ENCODE measurements at regions not wholly inside any gene's neighbourhood (a gene's known extent, or its start where the extent isn't known, plus 50 kb on each side); places are given as distances from the start of the nearest gene placed in this dataset.

DNA sequence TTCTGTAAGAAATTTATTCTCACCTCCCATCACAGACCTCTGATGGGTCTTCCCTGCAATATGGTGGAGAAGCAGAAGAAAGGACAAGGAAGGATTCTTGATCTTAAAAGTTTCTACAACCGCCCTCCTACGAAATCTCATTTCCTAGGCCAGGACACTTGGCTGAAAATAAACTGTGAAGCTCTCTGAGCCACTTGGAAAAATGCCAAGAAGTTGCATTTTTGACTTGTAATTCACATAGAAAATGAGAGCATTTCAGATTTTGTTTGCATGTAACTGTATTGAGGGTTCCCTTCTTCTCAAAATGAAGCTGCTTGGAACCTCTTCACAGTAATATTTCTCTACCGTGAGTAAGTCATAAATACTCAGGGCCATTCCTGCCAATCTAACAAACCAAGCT is 458.3 kb upstream of the SLC14A2 start:
- TF ChIP-seq, protein P1, sequence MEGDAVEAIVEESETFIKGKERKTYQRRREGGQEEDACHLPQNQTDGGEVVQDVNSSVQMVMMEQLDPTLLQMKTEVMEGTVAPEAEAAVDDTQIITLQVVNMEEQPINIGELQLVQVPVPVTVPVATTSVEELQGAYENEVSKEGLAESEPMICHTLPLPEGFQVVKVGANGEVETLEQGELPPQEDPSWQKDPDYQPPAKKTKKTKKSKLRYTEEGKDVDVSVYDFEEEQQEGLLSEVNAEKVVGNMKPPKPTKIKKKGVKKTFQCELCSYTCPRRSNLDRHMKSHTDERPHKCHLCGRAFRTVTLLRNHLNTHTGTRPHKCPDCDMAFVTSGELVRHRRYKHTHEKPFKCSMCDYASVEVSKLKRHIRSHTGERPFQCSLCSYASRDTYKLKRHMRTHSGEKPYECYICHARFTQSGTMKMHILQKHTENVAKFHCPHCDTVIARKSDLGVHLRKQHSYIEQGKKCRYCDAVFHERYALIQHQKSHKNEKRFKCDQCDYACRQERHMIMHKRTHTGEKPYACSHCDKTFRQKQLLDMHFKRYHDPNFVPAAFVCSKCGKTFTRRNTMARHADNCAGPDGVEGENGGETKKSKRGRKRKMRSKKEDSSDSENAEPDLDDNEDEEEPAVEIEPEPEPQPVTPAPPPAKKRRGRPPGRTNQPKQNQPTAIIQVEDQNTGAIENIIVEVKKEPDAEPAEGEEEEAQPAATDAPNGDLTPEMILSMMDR (IDR thresholded peaks at IDR 0.05; ENCODE audit: low read depth, low read length) = no peak
- DNase-seq = no peak
- Histone ChIP-seq H3K9me3 (no peaks in the 10 kb centered on the region), H3K4me3 (ENCODE audit: low read depth, low read length) (no peak overlapping the region), H3K4me1 (no peaks in the 10 kb centered on the region), H3K36me3 (no peaks in the 10 kb centered on the region), H3K27me3 (no peaks in the 10 kb centered on the region)

DNA sequence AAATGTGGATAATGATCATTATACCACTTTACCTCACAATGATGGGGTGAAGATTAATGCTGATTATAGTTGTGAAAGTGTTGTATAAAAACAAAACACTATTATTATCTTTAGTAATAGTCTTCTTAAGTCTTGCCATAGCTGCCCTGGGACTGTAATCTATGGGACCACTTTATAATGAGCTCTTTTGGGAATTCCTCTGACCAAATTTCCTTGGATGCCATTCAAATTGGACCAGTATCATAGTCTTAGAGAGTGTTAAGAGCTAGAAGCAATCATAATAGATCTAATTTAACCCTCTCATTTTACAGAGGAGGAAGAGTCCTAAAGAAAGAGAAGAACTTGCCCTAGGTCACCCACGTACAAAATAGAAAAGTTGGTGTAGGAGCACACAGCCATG is 457.7 kb upstream of the SLC14A2 start:
- DNase-seq = no peak
- no peaks in the 10 kb centered on the region for H3K36me3 ChIP-seq
- H3K27me3 ChIP-seq = no peaks in the 10 kb centered on the region
- TF ChIP-seq, protein P1 (IDR thresholded peaks at IDR 0.05; ENCODE audit: low read depth, low read length) = no peak
- H3K4me1 ChIP-seq = no peaks in the 10 kb centered on the region
- H3K4me3 ChIP-seq (ENCODE audit: low read depth, low read length) = no peak overlapping the region
- no peaks in the 10 kb centered on the region for H3K9me3 ChIP-seq

- no peaks in the 10 kb centered on the region for H3K4me1 ChIP-seq
- no peaks in the 10 kb centered on the region for H3K36me3 ChIP-seq
- TF ChIP-seq, protein P1 (IDR thresholded peaks at IDR 0.05; ENCODE audit: low read depth, low read length) = no peak
- H3K4me3 ChIP-seq (ENCODE audit: low read depth, low read length) = no peak overlapping the region
- DNase-seq = no peak
- H3K27me3 ChIP-seq = no peaks in the 10 kb centered on the region
- H3K9me3 ChIP-seq = no peaks in the 10 kb centered on the region
Observed at GRCh38 chr18:45161850-45162249, 453.4 kb upstream of the SLC14A2 start.

DNA sequence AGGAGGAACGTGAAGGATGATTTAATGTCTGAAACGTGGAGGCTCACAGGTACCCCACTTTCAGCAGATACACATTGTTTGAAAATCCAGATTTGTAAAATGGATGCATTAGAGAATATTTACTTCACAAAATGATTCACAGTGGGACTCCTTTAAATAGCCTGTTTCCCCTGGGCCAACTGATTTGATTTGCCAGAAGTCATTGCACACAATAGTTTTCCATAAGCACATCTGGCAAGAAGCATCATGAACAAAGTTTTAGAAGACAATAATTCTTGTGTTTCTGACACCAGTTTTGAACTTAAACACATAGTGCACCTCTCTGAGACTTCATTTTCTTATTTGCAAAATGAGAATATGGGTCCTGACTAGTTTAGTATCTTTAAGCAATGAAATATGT is 451.4 kb upstream of the SLC14A2 start:
- H3K4me1 ChIP-seq = no peaks in the 10 kb centered on the region
- H3K4me3 ChIP-seq (ENCODE audit: low read depth, low read length) = no peak overlapping the region
- TF ChIP-seq, protein P1 (IDR thresholded peaks at IDR 0.05; ENCODE audit: low read depth, low read length) = no peak
- H3K36me3 ChIP-seq = no peaks in the 10 kb centered on the region
- no peak for DNase-seq
- H3K9me3 ChIP-seq = no peaks in the 10 kb centered on the region
- H3K27me3 ChIP-seq = no peaks in the 10 kb centered on the region

DNA sequence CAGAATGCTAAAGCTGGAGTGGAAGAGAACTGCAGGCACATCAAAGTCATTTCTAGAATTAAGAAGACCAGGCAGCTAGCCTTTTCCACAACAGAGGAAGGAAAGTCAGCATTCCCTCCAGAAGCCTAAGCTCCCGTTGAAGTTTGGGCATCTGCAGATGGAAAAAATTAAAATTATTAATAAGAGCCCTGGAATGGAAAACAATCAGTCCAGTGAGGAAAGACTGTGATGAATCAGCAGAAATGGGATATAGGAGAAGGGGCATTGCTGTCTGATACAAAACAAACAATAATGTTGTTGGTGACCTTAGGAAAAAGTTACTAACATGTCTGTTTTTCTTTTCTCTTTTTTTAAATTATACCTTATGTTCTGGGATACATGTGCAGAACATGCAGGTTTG is 450.7 kb upstream of the SLC14A2 start:
- TF ChIP-seq, protein P1 (IDR thresholded peaks at IDR 0.05; ENCODE audit: low read depth, low read length) = no peak
- H3K27me3 ChIP-seq = no peaks in the 10 kb centered on the region
- no peaks in the 10 kb centered on the region for H3K36me3 ChIP-seq
- no peaks in the 10 kb centered on the region for H3K4me1 ChIP-seq
- no peaks in the 10 kb centered on the region for H3K9me3 ChIP-seq
- no peak for DNase-seq
- no peak overlapping the region for H3K4me3 ChIP-seq (ENCODE audit: low read depth, low read length)

DNA sequence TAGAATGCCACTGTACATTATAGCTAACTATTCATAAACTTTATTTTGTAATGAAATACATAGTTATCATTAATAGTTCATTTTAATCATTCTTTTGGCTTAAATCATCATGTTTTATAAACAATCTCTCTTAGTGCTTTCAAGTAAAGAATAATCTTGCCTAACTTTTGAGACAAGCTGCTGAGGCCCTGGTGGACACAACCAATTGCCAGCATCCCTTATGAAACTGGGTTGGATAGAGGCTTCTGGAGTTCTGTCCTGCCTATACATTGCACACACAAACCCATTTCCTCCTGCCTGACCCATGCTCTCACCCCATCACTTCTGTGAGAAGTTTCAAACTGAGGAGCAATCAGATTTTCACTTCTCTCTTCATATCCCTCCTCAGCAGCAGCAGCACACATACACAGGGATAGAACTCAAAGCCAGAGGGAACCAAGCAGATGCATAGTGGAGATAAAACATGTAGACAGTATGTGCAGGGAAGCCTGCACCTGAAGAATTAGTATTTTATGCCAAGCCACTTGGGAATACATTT is 450.0 kb upstream of the SLC14A2 start:
- Histone ChIP-seq H3K9me3 (no peaks in the 10 kb centered on the region), H3K4me3 (ENCODE audit: low read depth, low read length) (no peak overlapping the region), H3K36me3 (no peaks in the 10 kb centered on the region), H3K27me3 (no peaks in the 10 kb centered on the region), H3K4me1 (no peaks in the 10 kb centered on the region)
- no peak for DNase-seq
- TF ChIP-seq, protein P1 (IDR thresholded peaks at IDR 0.05; ENCODE audit: low read depth, low read length) = no peak

Measured in BE2C (cell line).